ENCODE measurements at regions not wholly inside any gene's neighbourhood (a gene's known extent, or its start where the extent isn't known, plus 50 kb on each side); places are given as distances from the start of the nearest gene placed in this dataset.
"Not testable (repeated sequence)": the region's sequence is repeated elsewhere in the genome, so short reads cannot be mapped to it uniquely, and the experiment has no call there.

DNA sequence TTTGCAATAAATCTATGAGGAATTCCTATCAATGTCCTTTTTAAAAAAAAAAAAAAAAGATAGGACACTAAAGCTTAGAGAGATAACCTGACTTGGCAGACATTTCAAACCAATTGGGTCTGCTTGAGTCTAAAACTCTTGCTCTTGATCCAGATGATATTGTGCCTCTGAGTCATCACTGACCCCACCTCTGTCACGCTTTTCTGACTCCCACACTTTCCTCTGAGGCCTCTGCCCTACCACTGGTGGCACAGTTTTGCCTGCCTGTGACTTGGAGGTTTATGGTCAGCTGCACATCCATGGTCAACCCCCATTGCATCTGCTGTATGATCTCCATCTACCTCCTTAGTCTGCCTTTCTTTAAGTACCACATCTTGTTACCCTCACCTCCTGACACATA lies 328.7 kb downstream of the SPRY2 start:
- no peak for DNase-seq

DNA sequence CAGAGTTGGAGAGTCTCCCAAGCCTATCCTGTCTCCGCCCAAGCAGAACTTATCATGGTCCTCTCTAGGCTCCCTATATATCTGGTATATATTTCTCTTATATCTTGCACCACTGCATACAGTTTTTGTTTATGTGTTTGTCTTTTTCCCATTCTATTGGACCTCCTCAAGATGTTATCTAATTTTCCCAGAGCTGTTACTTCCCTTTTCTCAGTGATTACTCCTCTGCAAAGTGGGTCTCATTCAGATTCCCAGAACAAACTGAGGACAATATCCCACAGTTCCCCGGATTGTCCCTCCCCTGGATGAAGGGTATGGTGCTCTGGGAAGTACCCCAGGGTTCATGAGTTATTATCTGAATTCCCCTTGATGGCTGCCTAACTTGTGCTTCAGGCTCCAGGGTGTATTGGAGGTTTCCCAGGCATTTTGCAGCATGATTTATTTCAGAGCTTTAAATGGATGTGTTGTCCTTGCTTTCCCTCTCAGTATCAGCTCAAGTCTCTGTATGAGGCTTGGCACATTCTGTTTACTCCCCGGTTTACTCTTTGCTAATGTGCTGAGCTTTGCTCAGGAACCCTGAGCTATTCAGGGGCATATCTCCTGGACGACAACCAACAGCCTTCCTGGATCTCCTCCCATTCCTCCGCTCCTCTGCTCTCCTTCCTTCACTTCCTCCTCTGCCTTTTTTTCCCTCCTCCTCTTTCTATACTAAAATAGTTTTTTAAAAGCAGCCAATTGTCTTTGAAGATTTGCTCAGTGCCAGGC lies 329.3 kb downstream of the SPRY2 start:
- no peak for DNase-seq

DNA sequence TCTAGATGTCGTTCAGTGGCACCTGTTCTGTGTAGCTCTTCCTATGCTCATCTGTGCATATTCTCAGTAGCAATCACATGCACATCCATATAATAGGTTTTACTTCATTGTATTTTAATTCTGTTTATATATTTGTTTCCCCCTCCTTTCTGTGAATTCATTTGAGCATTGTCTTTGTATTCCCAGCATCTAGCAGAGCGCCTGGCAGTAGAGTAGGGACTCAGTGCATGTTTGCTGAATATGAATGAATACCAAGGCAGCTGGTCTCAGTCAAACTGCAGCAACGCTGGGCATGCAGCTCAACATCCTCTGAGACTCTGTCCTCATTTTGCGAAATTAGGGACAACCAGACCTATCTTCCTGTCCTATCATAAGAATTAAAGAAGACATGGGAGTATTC lies 330.1 kb downstream of the SPRY2 start:
- no peak for DNase-seq

DNA sequence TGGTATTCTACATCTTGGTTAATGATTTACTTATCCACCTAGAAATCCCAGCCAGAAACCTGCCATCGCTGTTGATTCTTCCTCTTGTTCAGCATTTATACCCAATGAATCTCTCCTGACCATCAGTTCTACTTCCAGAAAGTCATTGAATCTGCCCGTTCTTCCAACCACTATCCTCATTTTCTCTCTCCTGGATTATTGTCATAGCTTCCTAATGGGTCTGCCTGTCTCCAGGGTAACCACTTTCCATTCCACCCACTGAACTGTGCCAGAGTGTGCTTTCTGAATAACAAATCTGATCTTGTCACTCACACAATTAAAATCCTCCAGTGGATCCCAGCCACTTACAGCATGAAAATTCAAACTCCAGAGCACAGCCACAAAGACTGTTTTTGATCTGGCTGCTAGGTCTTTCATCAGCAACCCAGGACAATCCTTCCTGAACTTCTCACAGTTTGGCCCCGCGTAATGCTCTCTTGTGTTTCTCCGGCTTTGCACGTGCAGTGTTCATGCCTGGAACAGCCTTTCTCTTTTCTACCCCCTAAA lies 330.6 kb downstream of the SPRY2 start:
- no peak for DNase-seq

DNA sequence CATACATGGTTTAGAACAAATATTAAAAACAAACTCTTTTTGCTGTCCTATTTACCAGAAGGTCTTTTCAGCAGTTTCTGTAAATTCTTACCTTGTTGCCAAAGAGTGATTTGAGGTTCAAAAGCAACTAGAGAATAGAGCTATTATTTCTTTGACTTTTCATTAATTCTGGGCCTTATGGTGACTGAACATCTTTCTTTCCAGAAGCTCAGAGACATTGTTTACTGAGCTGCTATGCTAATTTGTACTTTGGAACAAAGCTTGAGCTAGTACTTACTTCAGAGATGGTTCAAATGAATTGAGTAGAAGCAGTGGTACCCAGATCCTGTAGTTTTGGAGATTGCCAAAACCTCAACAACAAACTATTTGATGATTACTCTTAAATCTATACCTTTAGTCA lies 331.2 kb downstream of the SPRY2 start:
- no peak for DNase-seq

DNA sequence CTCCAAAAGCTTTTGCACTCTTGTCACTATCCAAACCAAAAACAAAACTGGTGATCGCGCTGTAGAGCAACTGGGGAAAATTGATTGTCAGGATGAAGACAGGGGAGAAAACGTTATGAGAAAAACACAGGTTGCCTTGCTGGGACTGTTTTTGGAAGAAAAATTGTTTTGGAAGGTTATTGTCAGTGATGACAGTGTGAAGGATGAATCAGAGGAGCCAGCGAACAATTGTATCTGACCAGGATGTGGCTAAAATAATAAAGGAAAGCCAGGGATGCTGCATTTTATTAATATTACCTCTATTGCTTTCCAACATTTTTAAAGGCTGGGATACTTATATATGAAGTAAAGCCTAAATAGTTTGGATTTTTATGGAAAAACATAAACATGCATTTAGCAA lies 334.0 kb downstream of the SPRY2 start:
- DNase-seq = no peak

DNA sequence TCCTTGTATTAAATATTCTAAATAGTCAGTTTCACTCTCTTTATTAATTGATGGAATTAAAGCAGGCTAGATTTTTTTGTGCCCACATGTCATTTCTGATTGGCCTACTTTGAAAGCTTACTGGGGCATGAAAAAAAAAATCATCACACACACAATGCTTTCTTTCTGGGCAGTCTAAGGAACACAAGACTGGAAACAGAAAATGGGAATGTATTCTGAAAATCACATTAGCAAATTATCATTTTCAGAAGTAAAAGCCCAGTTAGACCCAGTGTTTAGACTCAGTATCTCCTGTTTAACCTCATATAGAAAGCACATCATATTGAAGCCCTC lies 339.4 kb downstream of the SPRY2 start:
- DNase-seq = no peak

DNA sequence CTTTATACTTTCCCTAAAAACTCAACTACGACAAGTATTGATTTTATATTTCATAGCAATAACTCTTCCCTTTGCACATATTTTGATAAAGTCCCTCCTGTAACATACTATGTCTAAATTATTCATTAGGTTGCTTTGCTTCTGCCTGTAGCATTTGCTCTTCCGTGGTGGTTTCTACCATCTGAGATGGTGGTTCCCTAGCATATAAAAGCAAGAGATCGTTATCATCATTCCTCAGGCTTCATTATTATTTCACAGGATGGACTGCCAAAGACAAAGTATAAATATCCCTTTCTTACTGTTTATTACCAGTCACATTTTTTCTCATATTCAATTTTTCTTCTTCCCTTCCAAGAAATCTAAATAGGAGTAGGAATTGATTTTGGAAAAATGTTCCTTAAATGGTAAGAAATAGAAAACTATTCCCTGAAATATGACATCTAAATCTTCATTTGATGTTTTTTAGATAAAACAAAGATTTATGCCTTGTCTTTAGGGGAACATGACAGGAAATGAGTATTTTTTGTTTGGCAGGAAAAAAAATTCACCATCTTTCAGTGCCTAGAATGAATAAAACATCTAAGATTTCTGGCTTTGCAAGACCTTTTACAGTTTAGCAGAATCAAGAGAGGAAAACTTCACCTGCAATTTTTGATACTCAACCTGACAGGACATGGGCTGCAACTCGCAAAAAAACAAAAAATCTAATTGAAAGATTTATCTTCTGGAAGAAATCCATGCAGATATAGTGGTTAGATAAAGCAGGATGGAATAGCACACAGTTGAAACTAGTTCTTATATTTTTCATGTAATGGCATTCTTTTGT lies 340.0 kb downstream of the SPRY2 start:
- DNase-seq = no peak

DNA sequence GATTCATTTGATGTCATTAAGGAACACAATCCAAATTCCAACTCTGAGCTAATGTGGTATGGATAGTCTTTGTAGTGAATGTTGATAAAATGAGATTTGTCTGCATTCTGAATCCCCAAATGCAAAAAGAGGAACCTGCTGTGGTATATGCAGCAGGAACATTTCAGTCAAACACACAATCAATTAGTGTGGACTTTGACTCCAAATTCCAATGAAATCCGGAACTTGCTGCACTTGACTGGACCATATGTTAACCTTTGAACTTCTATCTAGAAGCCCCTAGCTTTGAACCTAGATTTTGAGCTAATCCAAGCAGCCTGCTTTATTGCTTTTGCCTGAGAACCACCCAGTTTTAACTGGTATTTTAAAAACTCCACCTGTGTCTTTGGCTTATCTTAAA lies 341.3 kb downstream of the SPRY2 start:
- no peak for DNase-seq

DNA sequence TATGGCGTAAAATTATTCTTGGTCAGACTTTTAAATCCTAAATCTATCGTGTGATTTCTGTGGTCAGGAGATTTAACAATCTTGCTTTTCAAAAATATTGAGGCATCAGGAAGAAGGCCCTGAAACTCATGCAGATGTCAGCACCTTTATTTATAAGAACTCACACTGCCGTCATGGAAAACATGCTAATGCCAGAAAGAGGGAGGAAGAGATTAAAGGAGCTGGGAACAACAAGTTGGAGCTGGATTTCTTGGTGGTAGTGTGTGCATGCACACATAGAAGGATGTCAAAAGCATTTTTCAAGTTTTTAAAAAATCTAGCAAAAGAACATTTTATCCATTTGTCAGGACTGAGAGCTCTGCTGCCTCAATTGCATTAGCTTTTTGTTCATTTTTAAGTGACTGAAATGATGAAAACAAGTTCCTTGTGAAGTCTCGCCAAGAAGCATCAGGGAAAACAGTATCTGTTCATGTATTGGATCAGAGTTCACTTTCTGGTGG lies 342.5 kb downstream of the SPRY2 start:
- DNase-seq = no peak

DNA sequence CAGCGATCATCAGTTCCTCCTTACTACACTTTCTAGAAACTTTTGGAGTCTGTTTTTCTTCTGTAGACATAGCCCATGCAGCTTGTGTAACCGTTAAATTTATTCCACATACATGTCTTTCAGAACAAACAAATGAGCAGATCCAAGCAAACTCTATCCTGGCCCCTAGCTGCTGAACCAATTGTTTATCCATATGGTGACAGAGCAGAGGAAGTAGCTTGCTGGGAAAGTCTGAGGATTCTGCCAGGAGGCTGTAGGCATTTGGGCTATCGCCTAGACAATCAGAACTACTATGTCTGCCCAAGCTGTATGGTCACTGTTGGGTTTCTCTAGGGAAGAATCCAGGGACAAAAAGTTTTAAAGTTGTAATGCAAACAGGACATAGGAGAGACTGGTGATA lies 343.7 kb downstream of the SPRY2 start:
- no peak for DNase-seq

DNA sequence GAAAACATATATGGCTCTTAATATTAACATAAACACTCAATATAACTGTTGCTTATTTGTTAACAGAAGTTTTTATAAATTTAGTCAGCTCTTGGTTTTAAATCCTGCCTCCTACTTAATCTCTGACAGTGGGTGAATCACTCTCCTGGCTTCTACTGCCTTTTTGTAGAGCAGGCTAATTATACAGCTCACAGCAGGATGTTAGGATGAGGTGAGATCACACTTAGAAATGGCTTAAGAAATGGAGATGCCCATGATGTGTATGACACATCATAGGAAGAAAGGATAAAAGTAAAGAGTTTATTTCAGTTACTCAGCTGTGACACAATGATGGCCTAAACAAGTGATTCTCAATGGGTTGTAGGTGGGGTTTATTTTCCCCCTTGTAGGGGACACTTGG lies 345.6 kb downstream of the SPRY2 start:
- DNase-seq = no peak

DNA sequence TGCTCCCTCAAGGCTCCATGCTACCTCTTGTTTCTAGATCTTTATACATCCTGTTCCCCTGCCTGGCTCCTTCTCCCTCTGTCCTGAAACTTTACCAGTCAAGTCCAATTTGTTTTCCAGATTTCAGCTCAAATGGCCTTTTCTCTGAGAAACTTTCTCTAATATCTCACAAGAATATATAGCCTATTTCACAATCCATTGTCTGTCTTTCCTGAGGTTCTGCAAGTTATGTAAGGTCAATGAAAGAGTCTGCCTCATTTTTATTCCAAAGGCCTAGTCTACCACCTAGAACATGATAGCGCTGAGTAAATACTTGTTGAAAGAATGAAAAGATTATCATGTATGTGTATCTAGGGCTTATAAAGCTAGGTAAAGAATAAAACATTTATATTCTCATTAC lies 348.8 kb downstream of the SPRY2 start:
- DNase-seq = no peak

DNA sequence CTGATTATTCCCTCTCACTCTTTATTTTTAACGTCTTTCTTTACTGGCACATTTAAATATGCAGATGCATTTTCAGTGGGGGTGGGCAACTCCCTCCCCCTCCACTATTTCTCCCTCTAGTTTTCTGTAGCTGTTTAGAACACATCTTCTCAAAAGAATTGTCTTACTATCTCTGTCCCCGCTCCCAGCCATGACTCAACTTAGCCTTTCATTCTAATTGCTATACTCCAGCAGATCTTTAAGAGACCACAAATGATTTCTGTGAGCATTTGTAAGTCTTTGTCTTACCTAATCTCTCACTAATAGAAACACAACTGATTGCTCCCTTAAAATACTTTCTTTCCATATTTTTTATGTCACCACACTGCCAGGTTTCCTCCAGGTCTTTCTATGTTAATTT lies 350.9 kb downstream of the SPRY2 start:
- no peak for DNase-seq

DNA sequence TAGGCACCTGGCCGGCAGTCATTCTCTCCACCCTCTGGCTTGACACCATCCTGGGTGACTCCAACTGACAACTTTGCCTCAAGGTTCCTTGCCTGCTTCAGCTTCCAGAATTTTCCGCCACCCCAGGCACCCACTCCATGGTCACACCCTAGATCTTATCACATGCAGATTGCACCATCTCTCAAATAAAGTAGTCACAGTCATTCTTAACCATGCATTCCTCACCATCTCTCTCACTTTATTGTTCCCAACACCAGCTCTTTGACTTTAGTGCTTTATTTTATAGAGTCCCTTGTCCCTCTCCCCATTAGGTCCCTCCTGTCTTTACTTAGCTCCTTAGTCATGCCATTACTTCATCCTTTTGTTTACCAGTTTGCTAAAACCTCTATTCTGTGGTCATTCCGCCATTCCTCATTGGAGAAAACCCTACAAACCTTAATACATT lies 351.7 kb downstream of the SPRY2 start:
- DNase-seq = no peak

DNA sequence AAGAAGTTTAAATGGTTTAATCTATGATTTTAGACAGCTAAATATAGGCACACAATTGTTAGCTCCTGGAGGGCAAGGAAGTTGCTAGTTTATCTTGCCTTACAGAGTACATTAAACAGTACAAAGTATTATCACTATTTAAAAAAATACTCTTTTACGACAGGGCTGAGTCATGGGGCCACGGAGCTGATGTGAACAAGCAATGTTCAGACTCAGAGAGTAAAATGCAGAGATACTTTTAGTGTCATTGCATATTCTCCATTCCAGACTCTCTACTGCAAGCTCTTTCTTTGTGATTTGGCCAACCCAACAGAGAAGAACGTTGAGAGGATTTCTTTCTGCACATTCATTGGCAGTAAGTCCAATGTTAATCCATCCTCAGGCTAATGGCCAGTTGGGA lies 352.4 kb downstream of the SPRY2 start:
- DNase-seq = no peak

DNA sequence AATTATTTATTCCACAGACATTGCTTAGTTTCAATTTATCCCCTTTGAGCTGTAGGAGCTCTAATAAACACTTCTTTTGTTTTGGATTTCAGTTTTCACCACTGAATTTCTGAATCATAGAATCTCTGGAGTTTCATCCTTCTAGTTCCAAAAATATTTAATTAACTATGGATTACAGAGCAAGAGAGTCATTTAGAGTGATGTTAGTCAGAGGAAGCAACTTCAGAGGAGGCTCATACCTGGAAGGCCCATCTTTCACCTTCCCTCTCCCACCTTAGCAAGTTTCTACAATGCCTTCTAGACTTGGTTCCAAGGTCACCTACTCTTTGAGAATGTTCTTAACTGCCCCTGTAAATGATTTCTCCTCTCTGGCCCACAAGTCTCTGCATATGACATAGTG lies 353.2 kb downstream of the SPRY2 start:
- DNase-seq = no peak

DNA sequence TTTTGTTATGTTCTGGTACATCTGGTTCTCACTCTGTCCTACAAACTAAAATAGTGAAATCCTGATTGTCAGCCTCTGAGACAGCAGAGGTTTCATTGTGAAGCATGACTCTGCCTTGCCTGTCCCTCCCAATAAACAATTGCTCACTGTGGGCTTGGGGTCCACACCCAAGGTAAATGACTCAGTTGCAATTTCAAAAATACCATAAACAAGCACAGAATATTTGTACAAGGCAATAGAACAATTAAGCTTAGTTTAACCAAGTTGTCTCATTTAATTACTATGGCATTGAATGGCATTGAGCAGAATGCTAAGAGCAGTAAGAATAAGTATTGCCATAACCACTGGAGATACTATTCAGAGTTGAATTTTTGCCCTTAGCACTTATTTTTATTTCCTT lies 353.6 kb downstream of the SPRY2 start:
- no peak for DNase-seq

DNA sequence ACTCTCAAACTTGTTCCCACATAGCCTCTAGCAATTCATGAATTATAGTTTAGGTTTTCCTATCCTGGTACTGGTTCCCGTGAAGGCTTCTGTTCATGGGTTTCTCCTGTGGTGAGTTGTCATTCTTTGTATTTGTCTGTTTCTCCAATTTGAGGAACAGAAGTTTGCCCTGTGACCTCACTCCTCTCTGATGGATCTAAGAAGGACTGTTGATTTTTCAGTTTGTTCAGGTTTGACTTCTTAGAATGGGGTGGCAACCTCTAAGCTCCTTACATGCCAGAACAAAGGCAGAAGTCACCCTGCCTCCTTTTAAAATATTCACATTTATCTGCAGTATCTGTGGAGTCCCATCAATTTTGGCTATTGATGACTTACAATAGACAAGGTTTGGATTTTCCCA lies 354.0 kb downstream of the SPRY2 start:
- no peak for DNase-seq

DNA sequence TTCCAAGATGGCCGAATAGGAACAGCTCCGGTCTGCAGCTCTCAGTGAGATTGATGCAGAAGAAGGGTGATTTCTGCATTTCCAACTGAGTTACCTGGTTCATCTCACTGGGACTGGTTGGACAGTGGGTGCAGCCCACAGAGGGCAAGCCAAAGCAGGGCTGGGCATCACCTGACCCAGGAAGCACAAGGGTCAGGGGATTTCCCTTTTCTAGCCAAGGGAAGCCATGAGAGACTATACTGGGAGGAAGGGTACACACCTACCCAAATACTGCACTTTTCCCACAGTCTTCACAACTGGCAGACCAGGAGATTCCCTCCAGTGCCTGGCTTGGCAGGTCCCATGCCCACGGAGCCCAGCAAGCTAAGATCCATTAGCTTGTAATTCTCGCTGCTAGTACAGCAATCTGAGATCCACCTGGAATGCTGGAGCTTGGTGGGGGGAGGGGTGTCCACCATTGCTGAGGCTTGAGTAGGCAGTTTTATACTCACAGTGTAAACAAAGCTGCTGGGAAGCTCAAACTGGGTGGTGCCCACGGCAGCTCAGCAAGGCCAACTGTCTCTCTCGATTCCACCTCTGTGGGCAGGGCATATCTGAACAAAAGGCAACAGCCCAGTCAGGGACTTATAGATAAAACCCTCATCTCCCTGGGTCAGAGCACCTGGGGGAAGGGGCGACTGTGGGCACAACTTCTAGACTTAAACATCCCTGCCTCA lies 365.8 kb downstream of the SPRY2 start:
- DNase-seq = not testable (repeated sequence)

DNA sequence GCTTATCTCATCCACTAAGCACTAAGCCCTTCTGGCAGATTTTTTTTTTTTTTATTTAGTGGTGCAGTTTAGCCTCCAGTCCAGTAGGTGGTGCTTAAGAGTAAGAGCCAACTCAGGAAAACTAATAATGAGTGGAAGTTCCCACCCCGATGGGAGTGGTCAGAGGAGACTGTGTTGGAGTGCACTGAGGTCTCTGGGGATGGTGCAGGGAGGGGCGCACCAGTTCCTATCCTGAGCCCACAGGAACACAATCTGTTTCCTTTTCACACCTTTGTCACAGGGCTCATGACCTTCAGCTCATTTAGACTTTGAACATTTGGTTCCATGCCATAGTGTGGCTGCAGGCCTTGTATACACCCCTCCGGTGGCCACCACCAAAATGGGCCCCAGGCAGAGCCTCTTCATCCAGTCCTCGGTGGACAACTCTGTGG lies 367.4 kb downstream of the SPRY2 start:
- DNase-seq = no peak

DNA sequence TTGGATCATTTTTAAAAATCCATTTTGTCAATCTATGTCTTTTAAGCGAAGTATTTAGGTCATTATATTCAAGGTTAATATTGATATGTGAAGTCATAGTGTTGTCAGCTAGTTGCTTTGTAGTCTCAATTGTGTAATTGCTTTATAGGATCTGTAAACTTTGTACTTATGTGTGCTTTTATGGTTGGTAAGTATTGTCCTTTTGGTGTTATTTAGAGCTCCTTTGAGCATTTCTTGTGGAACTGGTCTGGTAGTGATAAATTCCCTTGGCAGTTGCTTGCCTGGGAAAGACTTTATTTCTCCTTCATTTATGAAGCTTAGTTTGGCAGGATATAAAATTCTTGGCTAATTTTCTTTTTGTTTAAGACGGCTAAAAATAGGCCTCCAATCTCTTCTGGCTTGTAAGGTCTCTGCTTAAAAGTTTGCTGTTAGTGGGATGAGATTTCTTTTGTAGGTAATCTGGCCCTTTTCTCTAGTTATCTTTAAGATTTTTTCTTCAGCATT lies 368.8 kb downstream of the SPRY2 start:
- DNase-seq = no peak

DNA sequence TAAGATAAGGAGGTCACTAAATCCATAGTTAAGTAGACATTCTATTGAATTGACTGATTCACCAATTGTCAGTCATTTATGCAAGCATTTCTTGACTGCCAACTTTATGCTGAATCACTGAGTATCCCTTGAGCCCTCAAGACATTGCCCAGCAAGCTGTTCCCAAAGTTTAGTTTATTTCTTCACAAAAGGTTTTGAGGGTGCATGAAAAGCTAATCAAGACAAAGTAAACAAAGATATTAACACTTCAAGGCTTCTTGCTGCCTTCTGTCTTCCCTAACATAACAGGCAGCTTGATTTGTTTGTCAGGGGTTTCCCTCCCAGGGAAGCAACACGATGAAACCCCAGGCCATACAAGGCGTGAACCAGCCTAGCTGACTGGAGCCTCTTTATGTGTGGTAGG lies 374.4 kb downstream of the SPRY2 start:
- no peak for DNase-seq

Measured in activated T-cell treated with anti-CD3 and anti-CD28 coated beads for 4 hours (primary cell).